Tibial artery (tissue), 4 donors: ENCODE measurements at regions not wholly inside any gene's neighbourhood (a gene's known extent, or its start where the extent isn't known, plus 50 kb on each side); places are given as distances from the start of the nearest gene placed in this dataset.

Source experiments
- DNase-seq, 2 donors: peaks; one replicate each; pipeline ENCODE4 v3.0.0-alpha.2; 2019
- H3K27ac ChIP-seq, 2 donors: fragments of 200-600 bp; sonication (generic) in 1 of 2; 1 replicate in 1 of 2; 2 replicates in 1 of 2; pipeline ENCODE4 v1.5.1; 2018 to 2019; ENCODE audit warnings: mild to moderate bottlenecking in 1 of 2
- H3K27me3 ChIP-seq, 2 donors: fragments of 200-600 bp; sonication (generic) in 1 of 2; one replicate each; pipeline versions ENCODE4 v1.5.1 to v1.6.0; 2016 to 2019
- H3K36me3 ChIP-seq, 3 donors: fragments of 200-600 bp; sonication (generic) in 2 of 3; one replicate each; pipeline ENCODE4 v1.5.1; 2016 to 2019; ENCODE audit warnings: mild to moderate bottlenecking in 2 of 3
- H3K4me1 ChIP-seq, 4 donors: fragments of 200-600 bp; sonication (generic) in 2 of 4; 1 replicate in 3 of 4; 2 replicates in 1 of 4; pipeline ENCODE4 v1.5.1; 2016 to 2019
- H3K4me3 ChIP-seq, 2 donors: fragments of 200-600 bp; sonication (generic) in 1 of 2; 1 replicate in 1 of 2; 2 replicates in 1 of 2; pipeline ENCODE4 v1.5.1; 2018 to 2019; ENCODE audit warnings: mild to moderate bottlenecking in 2 of 2
- H3K9me3 ChIP-seq, 3 donors: fragments of 200-600 bp; sonication (generic) in 1 of 3; one replicate each; pipeline ENCODE4 v1.5.1; 2016 to 2019
- intact Hi-C: fragments of 100-400 bp; cut with DNase I; formaldehyde crosslinking; loops from one replicate; pipeline ENCODE4 v1.15.0; 2023; ENCODE audit warnings: low total_unique reads
- TF ChIP-seq, protein P1 (sequence below), 2 experiments: fragments of 200-600 bp in 1 of 2; fragments of 450-650 bp in 1 of 2; IDR thresholded peaks; one replicate each; pipeline ENCODE4 v1.5.1; 2017 to 2019; ENCODE audit warnings: antibody characterized with exemption in 2 of 2, mild to moderate bottlenecking in 1 of 2, moderate library complexity in 1 of 2

DNA sequence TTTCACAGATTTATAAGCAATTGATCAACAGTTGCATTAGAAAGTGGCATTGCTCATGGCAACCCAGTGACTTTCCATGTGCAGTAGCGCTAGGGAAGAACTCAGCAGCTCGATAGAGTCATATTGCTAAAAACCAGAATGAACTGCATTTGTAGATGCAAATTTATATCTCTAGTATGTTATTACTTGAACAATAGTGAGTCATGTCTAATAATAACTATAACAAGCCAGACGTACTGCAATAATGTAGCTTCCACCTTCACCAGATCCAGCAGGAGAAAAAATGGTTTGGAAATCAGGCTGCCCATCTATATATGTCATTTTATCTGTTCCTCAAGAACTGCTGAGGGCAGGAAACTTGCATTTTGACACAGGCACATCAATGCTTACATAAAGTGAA, 66.5 kb upstream of the FIGN start:
- H3K4me1 ChIP-seq = peaks cover 0 to 12% (median 3%) of the 10 kb centered on the region in 4 donors
- H3K36me3 ChIP-seq = no peaks in the 10 kb centered on the region
- no peak for DNase-seq
- no peaks in the 10 kb centered on the region for H3K27me3 ChIP-seq
- TF ChIP-seq, protein P1, sequence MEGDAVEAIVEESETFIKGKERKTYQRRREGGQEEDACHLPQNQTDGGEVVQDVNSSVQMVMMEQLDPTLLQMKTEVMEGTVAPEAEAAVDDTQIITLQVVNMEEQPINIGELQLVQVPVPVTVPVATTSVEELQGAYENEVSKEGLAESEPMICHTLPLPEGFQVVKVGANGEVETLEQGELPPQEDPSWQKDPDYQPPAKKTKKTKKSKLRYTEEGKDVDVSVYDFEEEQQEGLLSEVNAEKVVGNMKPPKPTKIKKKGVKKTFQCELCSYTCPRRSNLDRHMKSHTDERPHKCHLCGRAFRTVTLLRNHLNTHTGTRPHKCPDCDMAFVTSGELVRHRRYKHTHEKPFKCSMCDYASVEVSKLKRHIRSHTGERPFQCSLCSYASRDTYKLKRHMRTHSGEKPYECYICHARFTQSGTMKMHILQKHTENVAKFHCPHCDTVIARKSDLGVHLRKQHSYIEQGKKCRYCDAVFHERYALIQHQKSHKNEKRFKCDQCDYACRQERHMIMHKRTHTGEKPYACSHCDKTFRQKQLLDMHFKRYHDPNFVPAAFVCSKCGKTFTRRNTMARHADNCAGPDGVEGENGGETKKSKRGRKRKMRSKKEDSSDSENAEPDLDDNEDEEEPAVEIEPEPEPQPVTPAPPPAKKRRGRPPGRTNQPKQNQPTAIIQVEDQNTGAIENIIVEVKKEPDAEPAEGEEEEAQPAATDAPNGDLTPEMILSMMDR (IDR thresholded peaks at IDR 0.05) = no peak
- intact Hi-C loops = no loop called here
- no peak overlapping the region for H3K27ac ChIP-seq
- no peak overlapping the region for H3K4me3 ChIP-seq
- no peaks in the 10 kb centered on the region for H3K9me3 ChIP-seq

DNA sequence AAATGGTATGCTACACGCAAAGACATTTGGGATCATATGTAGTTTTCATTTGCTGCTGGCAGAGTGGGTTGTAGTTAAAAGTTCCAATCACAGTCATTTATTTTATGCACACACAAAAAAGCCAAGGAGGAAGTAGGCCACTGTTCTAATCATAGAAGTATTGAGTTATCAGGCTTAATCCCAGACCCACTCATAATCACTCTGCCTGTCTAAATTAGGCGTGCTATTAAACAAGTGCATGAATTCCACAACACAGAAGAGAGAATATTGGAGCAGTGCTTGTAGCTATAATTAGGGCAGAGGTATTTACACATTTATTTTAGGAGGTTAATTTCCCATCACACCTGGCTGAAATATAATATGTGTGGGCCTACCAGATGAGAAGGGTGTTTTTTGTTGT, 65.7 kb upstream of the FIGN start:
- no peak for DNase-seq
- no peaks in the 10 kb centered on the region for H3K9me3 ChIP-seq
- H3K4me3 ChIP-seq = no peak overlapping the region
- intact Hi-C loops = no loop called here
- TF ChIP-seq, protein P1 (IDR thresholded peaks at IDR 0.05) = no peak
- H3K27ac ChIP-seq = no peak overlapping the region
- H3K4me1 ChIP-seq = peaks cover 0 to 12% (median 3%) of the 10 kb centered on the region in 4 donors
- H3K36me3 ChIP-seq = no peaks in the 10 kb centered on the region
- no peaks in the 10 kb centered on the region for H3K27me3 ChIP-seq

DNA sequence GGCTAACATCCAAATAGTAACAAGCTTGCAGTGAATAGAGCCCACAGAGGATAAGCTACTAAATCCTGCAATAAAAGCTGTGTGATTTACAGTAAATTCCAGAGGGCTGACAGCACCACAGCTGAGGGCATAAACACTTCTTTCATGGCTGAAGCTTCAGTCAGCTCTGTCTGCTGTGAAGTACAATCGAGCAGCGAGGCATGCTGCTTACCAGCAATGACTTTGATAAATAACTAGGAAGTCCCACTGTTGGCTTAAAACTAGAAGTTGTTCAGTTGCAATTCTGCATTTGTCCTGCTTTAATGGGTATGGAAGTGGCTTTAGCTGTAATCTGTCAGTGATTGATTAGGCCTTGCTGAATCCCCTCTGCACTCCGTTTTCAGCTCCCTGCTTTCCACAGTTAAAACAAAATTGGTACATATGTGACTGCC, 65.2 kb upstream of the FIGN start:
- no peak for DNase-seq

GRCh38 chr2:163799807-163800206, 64.0 kb upstream of the FIGN start:
- no peak for DNase-seq
- H3K4me1 ChIP-seq = peaks cover 0 to 12% (median 3%) of the 10 kb centered on the region in 4 donors
- no peaks in the 10 kb centered on the region for H3K36me3 ChIP-seq
- TF ChIP-seq, protein P1 (IDR thresholded peaks at IDR 0.05) = no peak
- H3K27me3 ChIP-seq = no peaks in the 10 kb centered on the region
- no peaks in the 10 kb centered on the region for H3K9me3 ChIP-seq
- H3K4me3 ChIP-seq = no peak overlapping the region
- H3K27ac ChIP-seq = no peak overlapping the region
- intact Hi-C loops = no loop called here

More for the DNA sequence above, 65.2 kb upstream of the FIGN start:
- Histone ChIP-seq H3K27ac (no peak overlapping the region), H3K4me3 (no peak overlapping the region), H3K4me1 (peaks cover 0 to 12% (median 3%) of the 10 kb centered on the region in 4 donors), H3K27me3 (no peaks in the 10 kb centered on the region), H3K9me3 (no peaks in the 10 kb centered on the region), H3K36me3 (no peaks in the 10 kb centered on the region)
- TF ChIP-seq, protein P1 (IDR thresholded peaks at IDR 0.05) = no peak
- intact Hi-C loops = no loop called here

GRCh38 chr2:163794635-163795034, 58.8 kb upstream of the FIGN start:
- Histone ChIP-seq H3K9me3 (no peaks in the 10 kb centered on the region), H3K36me3 (no peaks in the 10 kb centered on the region), H3K4me1 (no peaks in the 10 kb centered on the region), H3K27me3 (no peaks in the 10 kb centered on the region), H3K27ac (no peak overlapping the region), H3K4me3 (no peak overlapping the region)
- DNase-seq = no peak
- intact Hi-C loops = no loop called here
- TF ChIP-seq, protein P1 (IDR thresholded peaks at IDR 0.05) = no peak
